Immature natural killer cell (primary cell): ENCODE measurements at regions not wholly inside any gene's neighbourhood (a gene's known extent, or its start where the extent isn't known, plus 50 kb on each side); places are given as distances from the start of the nearest gene placed in this dataset.
"Not testable (repeated sequence)": the region's sequence is repeated elsewhere in the genome, so short reads cannot be mapped to it uniquely, and the experiment has no call there.

ENCODE experiments used
- DNase-seq, 3 donors: peaks; one replicate each; pipeline ENCODE4 v3.0.0; 2022; ENCODE audit warnings: mixed read lengths in 1 of 3
- H3K27ac Mint-ChIP-seq, 6 donors: one replicate each; pipeline ENCODE4 v1.8.0; 2020; ENCODE audit warnings: mixed read lengths in 6 of 6, mild to moderate bottlenecking in 5 of 6, inconsistent platforms in 4 of 6, moderate library complexity in 3 of 6
- H3K27me3 Mint-ChIP-seq, 3 donors: one replicate each; pipeline ENCODE4 v1.8.0; 2020 to 2021; ENCODE audit warnings: low read depth in 3 of 3, mild to moderate bottlenecking in 3 of 3, mixed read lengths in 3 of 3, moderate library complexity in 3 of 3, inconsistent platforms in 1 of 3
- H3K36me3 Mint-ChIP-seq, 3 donors: one replicate each; pipeline ENCODE4 v1.8.0; 2020; ENCODE audit warnings: mixed read lengths in 3 of 3, inconsistent platforms in 2 of 3, mild to moderate bottlenecking in 2 of 3
- H3K4me1 Mint-ChIP-seq, 2 donors: one replicate each; pipeline ENCODE4 v1.8.0; 2020; ENCODE audit warnings: inconsistent platforms in 2 of 2, mild to moderate bottlenecking in 2 of 2, mixed read lengths in 2 of 2, moderate library complexity in 1 of 2
- H3K4me3 Mint-ChIP-seq, 5 donors: one replicate each; pipeline ENCODE4 v1.8.0; 2020; ENCODE audit warnings: mild to moderate bottlenecking in 5 of 5, mixed read lengths in 5 of 5, inconsistent platforms in 3 of 5, moderate library complexity in 3 of 5
- H3K9me3 Mint-ChIP-seq, 6 donors: one replicate each; pipeline ENCODE4 v1.8.0; 2020; ENCODE audit warnings: mild to moderate bottlenecking in 6 of 6, mixed read lengths in 6 of 6, inconsistent platforms in 4 of 6, moderate library complexity in 3 of 6

GRCh38 chr12:90816353-90817089 lies 138.5 kb downstream of the CCER1 start:
- Mint-ChIP-seq H3K36me3 (no peaks in the 10 kb centered on the region), H3K4me3 (no peak overlapping the region), H3K4me1 (no peaks in the 10 kb centered on the region), H3K9me3 (peaks cover 0 to 6% (median 3%) of the 10 kb centered on the region in 6 donors), H3K27me3 (peaks cover 0 to 1% (median 0%) of the 10 kb centered on the region in 3 donors), H3K27ac (no peak overlapping the region)
- no peak for DNase-seq

- no peaks in the 10 kb centered on the region for H3K36me3 Mint-ChIP-seq
- H3K27me3 Mint-ChIP-seq: no peaks in the 10 kb centered on the region
- H3K4me1 Mint-ChIP-seq: no peaks in the 10 kb centered on the region
- H3K27ac Mint-ChIP-seq: no peak overlapping the region
- no peak overlapping the region for H3K4me3 Mint-ChIP-seq
- no peak for DNase-seq
- H3K9me3 Mint-ChIP-seq: peaks cover 0 to 3% (median 0%) of the 10 kb centered on the region in 6 donors
These were observed 145.0 kb downstream of the CCER1 start for GRCh38 chr12:90809940-90810339.

- H3K27me3 Mint-ChIP-seq: no peaks in the 10 kb centered on the region
- no peak overlapping the region for H3K4me3 Mint-ChIP-seq
- no peak overlapping the region for H3K27ac Mint-ChIP-seq
- peaks cover 0 to 5% (median 0%) of the 10 kb centered on the region in 6 donors for H3K9me3 Mint-ChIP-seq
- H3K36me3 Mint-ChIP-seq: no peaks in the 10 kb centered on the region
- no peak for DNase-seq
- H3K4me1 Mint-ChIP-seq: no peaks in the 10 kb centered on the region
These were observed 146.4 kb downstream of the CCER1 start for GRCh38 chr12:90808568-90808967.

- H3K9me3 Mint-ChIP-seq: peaks cover 0 to 11% (median 6%) of the 10 kb centered on the region in 6 donors
- H3K4me1 Mint-ChIP-seq: no peaks in the 10 kb centered on the region
- peaks cover 0 to 1% (median 0%) of the 10 kb centered on the region in 3 donors for H3K27me3 Mint-ChIP-seq
- H3K36me3 Mint-ChIP-seq: no peaks in the 10 kb centered on the region
- H3K4me3 Mint-ChIP-seq: no peak overlapping the region
- DNase-seq: no peak
- H3K27ac Mint-ChIP-seq: no peak overlapping the region
These were observed 152.2 kb downstream of the CCER1 start for GRCh38 chr12:90802727-90803126.

GRCh38 chr12:90801776-90802175 lies 153.2 kb downstream of the CCER1 start:
- no peaks in the 10 kb centered on the region for H3K4me1 Mint-ChIP-seq
- no peaks in the 10 kb centered on the region for H3K36me3 Mint-ChIP-seq
- DNase-seq: no peak
- peaks cover 0 to 9% (median 6%) of the 10 kb centered on the region in 6 donors for H3K9me3 Mint-ChIP-seq
- peaks cover 0 to 2% (median 0%) of the 10 kb centered on the region in 3 donors for H3K27me3 Mint-ChIP-seq
- no peak overlapping the region for H3K4me3 Mint-ChIP-seq
- no peak overlapping the region for H3K27ac Mint-ChIP-seq

GRCh38 chr12:90794212-90794611 lies 160.8 kb downstream of the CCER1 start:
- Mint-ChIP-seq H3K9me3 (peaks cover 0 to 12% (median 2%) of the 10 kb centered on the region in 6 donors), H3K4me1 (no peaks in the 10 kb centered on the region), H3K27me3 (peaks cover 0 to 5% (median 0%) of the 10 kb centered on the region in 3 donors), H3K36me3 (no peaks in the 10 kb centered on the region), H3K27ac (no peak overlapping the region), H3K4me3 (no peak overlapping the region)
- no peak for DNase-seq

- not testable (repeated sequence) for H3K4me1 Mint-ChIP-seq, H3K36me3 Mint-ChIP-seq, DNase-seq, H3K27ac Mint-ChIP-seq, H3K4me3 Mint-ChIP-seq, H3K27me3 Mint-ChIP-seq
- H3K9me3 Mint-ChIP-seq: peaks cover 0 to 12% (median 2%) of the 10 kb centered on the region in 6 donors
These were observed 162.3 kb downstream of the CCER1 start for GRCh38 chr12:90792718-90793117.

- H3K27ac Mint-ChIP-seq: no peak overlapping the region
- peaks cover 0 to 3% (median 0%) of the 10 kb centered on the region in 3 donors for H3K27me3 Mint-ChIP-seq
- H3K4me1 Mint-ChIP-seq: no peaks in the 10 kb centered on the region
- peaks cover 0 to 12% (median 2%) of the 10 kb centered on the region in 6 donors for H3K9me3 Mint-ChIP-seq
- H3K4me3 Mint-ChIP-seq: no peak overlapping the region
- no peak for DNase-seq
- H3K36me3 Mint-ChIP-seq: no peaks in the 10 kb centered on the region
These were observed 163.5 kb downstream of the CCER1 start for GRCh38 chr12:90791445-90791844.

GRCh38 chr12:90790747-90791146 lies 164.2 kb downstream of the CCER1 start:
- Mint-ChIP-seq H3K36me3 (no peaks in the 10 kb centered on the region), H3K9me3 (peaks cover 0 to 18% (median 2%) of the 10 kb centered on the region in 6 donors), H3K27ac (no peak overlapping the region), H3K4me3 (no peak overlapping the region), H3K4me1 (no peaks in the 10 kb centered on the region), H3K27me3 (peaks cover 0 to 3% (median 0%) of the 10 kb centered on the region in 3 donors)
- no peak for DNase-seq

GRCh38 chr12:90773491-90773890 lies 181.5 kb downstream of the CCER1 start:
- no peaks in the 10 kb centered on the region for H3K4me1 Mint-ChIP-seq
- H3K27ac Mint-ChIP-seq: no peak overlapping the region
- no peaks in the 10 kb centered on the region for H3K27me3 Mint-ChIP-seq
- no peak for DNase-seq
- H3K36me3 Mint-ChIP-seq: no peaks in the 10 kb centered on the region
- no peak overlapping the region for H3K4me3 Mint-ChIP-seq
- peaks cover 0 to 8% (median 2%) of the 10 kb centered on the region in 6 donors for H3K9me3 Mint-ChIP-seq

GRCh38 chr12:90770861-90771260 lies 184.1 kb downstream of the CCER1 start:
- Mint-ChIP-seq H3K9me3 (peaks cover 5 to 20% (median 7%) of the 10 kb centered on the region in 6 donors), H3K36me3 (no peaks in the 10 kb centered on the region), H3K4me1 (no peaks in the 10 kb centered on the region), H3K4me3 (no peak overlapping the region), H3K27ac (no peak overlapping the region), H3K27me3 (no peaks in the 10 kb centered on the region)
- no peak for DNase-seq

- Mint-ChIP-seq H3K27ac (no peak overlapping the region), H3K9me3 (peaks cover 2 to 10% (median 6%) of the 10 kb centered on the region in 6 donors), H3K4me1 (no peaks in the 10 kb centered on the region), H3K4me3 (no peak overlapping the region), H3K27me3 (no peaks in the 10 kb centered on the region), H3K36me3 (no peaks in the 10 kb centered on the region)
- no peak for DNase-seq
These were observed 197.0 kb downstream of the CCER1 start for GRCh38 chr12:90757957-90758356.

GRCh38 chr12:90745211-90745610 lies 209.8 kb downstream of the CCER1 start:
- DNase-seq: no peak
- Mint-ChIP-seq H3K36me3 (peaks cover 0 to 7% (median 0%) of the 10 kb centered on the region in 3 donors), H3K27me3 (peaks cover 0 to 3% (median 0%) of the 10 kb centered on the region in 3 donors), H3K9me3 (peaks cover 4 to 22% (median 8%) of the 10 kb centered on the region in 6 donors), H3K4me1 (no peaks in the 10 kb centered on the region), H3K27ac (no peak overlapping the region), H3K4me3 (no peak overlapping the region)

GRCh38 chr12:90741611-90742010 lies 213.4 kb downstream of the CCER1 start:
- Mint-ChIP-seq H3K27ac (no peak overlapping the region), H3K27me3 (peaks cover 0 to 3% (median 0%) of the 10 kb centered on the region in 3 donors), H3K36me3 (peaks cover 0 to 4% (median 0%) of the 10 kb centered on the region in 3 donors), H3K4me1 (no peaks in the 10 kb centered on the region), H3K4me3 (no peak overlapping the region), H3K9me3 (peaks cover 4 to 21% (median 10%) of the 10 kb centered on the region in 6 donors)
- no peak for DNase-seq

- DNase-seq: no peak
- H3K27me3 Mint-ChIP-seq: peaks cover 0 to 1% (median 0%) of the 10 kb centered on the region in 3 donors
- peaks cover 0 to 17% (median 10%) of the 10 kb centered on the region in 6 donors for H3K9me3 Mint-ChIP-seq
- no peak overlapping the region for H3K27ac Mint-ChIP-seq
- H3K36me3 Mint-ChIP-seq: no peaks in the 10 kb centered on the region
- H3K4me3 Mint-ChIP-seq: no peak overlapping the region
- no peaks in the 10 kb centered on the region for H3K4me1 Mint-ChIP-seq
These were observed 225.2 kb downstream of the CCER1 start for GRCh38 chr12:90729736-90730135.
